ENCODE measurements at regions not wholly inside any gene's neighbourhood (a gene's known extent, or its start where the extent isn't known, plus 50 kb on each side); places are given as distances from the start of the nearest gene placed in this dataset.

DNA sequence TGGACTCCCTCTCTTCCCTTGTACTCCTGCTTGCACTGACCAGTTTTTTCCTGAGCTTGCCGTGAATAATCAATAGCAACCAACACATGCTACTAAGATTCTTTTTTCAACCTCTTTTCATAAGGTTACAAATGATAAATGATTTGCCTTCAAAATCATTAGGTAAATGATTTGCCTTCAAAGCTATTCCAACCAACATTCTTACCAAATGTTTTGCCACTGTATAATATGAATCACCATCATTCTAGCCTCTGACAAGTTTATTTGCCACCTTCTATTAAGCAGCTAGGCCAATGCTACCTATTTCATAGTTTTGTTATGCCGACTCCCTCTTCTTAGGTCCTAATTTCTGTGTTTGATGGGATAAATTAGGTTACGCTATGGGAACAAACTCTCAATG lies 385.1 kb downstream of the DTWD2 start:
- peaks cover 0 to 4% (median 0%) of the 10 kb centered on the region in 4 donors for H3K9me3 ChIP-seq (ENCODE audit: control insufficient read depth in 4 of 4, insufficient read depth in 3 of 4, low read length in 3 of 4)
- ATAC-seq (ENCODE audit: insufficient read depth, low FRiP score) (no peak), DNase-seq (no peak)
- no peaks in the 10 kb centered on the region for H3K36me3 ChIP-seq (ENCODE audit: control insufficient read depth in 4 of 4, insufficient read depth in 4 of 4, low read length in 4 of 4)
- WGBS, 2 donors = 96% methylated on average over 3 of the region's 3 CpGs
- no peaks in the 10 kb centered on the region for H3K4me1 ChIP-seq (ENCODE audit: control insufficient read depth in 5 of 5, insufficient read depth in 5 of 5, low read length in 5 of 5)
- TF ChIP-seq, protein P1, sequence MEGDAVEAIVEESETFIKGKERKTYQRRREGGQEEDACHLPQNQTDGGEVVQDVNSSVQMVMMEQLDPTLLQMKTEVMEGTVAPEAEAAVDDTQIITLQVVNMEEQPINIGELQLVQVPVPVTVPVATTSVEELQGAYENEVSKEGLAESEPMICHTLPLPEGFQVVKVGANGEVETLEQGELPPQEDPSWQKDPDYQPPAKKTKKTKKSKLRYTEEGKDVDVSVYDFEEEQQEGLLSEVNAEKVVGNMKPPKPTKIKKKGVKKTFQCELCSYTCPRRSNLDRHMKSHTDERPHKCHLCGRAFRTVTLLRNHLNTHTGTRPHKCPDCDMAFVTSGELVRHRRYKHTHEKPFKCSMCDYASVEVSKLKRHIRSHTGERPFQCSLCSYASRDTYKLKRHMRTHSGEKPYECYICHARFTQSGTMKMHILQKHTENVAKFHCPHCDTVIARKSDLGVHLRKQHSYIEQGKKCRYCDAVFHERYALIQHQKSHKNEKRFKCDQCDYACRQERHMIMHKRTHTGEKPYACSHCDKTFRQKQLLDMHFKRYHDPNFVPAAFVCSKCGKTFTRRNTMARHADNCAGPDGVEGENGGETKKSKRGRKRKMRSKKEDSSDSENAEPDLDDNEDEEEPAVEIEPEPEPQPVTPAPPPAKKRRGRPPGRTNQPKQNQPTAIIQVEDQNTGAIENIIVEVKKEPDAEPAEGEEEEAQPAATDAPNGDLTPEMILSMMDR (IDR thresholded peaks at IDR 0.05; ENCODE audit: control extremely low read depth, extremely low read depth) = no peak
- H3K27me3 ChIP-seq (ENCODE audit: control insufficient read depth in 3 of 3, insufficient read depth in 3 of 3, low read length in 2 of 3) = no peaks in the 10 kb centered on the region
- H3K9ac ChIP-seq (ENCODE audit: insufficient read depth in 1 of 2, low read length in 2 of 2) = no peak overlapping the region
- no peak overlapping the region for H3K27ac ChIP-seq (ENCODE audit: low read depth in 1 of 2, low read length in 1 of 2)
- H3K4me3 ChIP-seq = no peak overlapping the region

DNA sequence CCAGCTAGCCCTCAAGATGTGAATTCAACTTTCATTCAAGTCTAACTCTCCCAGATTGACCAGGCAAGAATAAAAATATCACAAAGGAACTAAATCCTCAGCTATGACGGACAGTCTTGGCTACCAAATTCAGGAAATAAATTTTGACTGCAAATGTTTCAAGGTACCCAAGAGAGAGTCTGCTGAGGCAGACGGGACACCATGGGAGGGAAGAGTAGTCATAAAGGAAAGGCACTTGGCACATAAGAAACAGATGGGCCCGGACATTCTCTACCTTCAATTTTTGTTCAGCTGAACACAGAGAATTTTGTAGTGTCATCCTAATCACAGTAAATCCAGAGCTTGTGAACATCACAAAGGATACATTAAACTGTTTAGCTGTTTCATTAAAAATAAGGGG lies 390.0 kb downstream of the DTWD2 start:
- H3K4me3 ChIP-seq = no peak overlapping the region
- H3K9me3 ChIP-seq (ENCODE audit: control insufficient read depth in 4 of 4, insufficient read depth in 3 of 4, low read length in 3 of 4) = peaks cover 0 to 4% (median 0%) of the 10 kb centered on the region in 4 donors
- DNase-seq (no peak), ATAC-seq (ENCODE audit: insufficient read depth, low FRiP score) (no peak)
- no peaks in the 10 kb centered on the region for H3K36me3 ChIP-seq (ENCODE audit: control insufficient read depth in 4 of 4, insufficient read depth in 4 of 4, low read length in 4 of 4)
- no peak overlapping the region for H3K9ac ChIP-seq (ENCODE audit: insufficient read depth in 1 of 2, low read length in 2 of 2)
- H3K4me1 ChIP-seq (ENCODE audit: control insufficient read depth in 5 of 5, insufficient read depth in 5 of 5, low read length in 5 of 5) = peaks cover 0 to 5% (median 0%) of the 10 kb centered on the region in 5 donors
- no peaks in the 10 kb centered on the region for H3K27me3 ChIP-seq (ENCODE audit: control insufficient read depth in 3 of 3, insufficient read depth in 3 of 3, low read length in 2 of 3)
- H3K27ac ChIP-seq (ENCODE audit: low read depth in 1 of 2, low read length in 1 of 2) = no peak overlapping the region
- TF ChIP-seq, protein P1 (IDR thresholded peaks at IDR 0.05; ENCODE audit: control extremely low read depth, extremely low read depth) = no peak
- WGBS, 2 donors = 90 to 94% methylated on average over 3 of the region's 3 CpGs

DNA sequence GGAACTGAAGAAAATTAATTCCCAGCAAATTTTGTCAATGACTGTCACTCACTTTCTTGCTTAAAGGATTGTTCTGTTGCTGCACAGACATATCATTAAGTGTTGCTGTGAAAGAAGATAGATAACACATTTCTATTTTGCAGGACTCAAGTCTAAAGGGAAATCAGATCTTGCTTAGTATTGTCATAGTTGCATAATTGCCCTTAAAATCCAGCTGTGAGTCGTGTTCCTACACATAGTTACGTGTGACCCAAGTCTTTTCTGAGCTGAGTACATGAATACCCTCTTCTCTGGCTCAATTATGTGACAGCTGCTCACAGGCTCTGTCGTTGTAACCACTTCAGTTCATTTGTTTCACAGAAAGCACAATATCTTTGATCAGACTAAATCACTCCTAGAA lies 390.8 kb downstream of the DTWD2 start:
- H3K4me1 ChIP-seq (ENCODE audit: control insufficient read depth in 5 of 5, insufficient read depth in 5 of 5, low read length in 5 of 5) = peaks cover 0 to 9% (median 0%) of the 10 kb centered on the region in 5 donors
- H3K27me3 ChIP-seq (ENCODE audit: control insufficient read depth in 3 of 3, insufficient read depth in 3 of 3, low read length in 2 of 3) = no peaks in the 10 kb centered on the region
- H3K27ac ChIP-seq (ENCODE audit: low read depth in 1 of 2, low read length in 1 of 2) = no peak overlapping the region
- H3K9me3 ChIP-seq (ENCODE audit: control insufficient read depth in 4 of 4, insufficient read depth in 3 of 4, low read length in 3 of 4) = peaks cover 0 to 4% (median 0%) of the 10 kb centered on the region in 4 donors
- DNase-seq = peak; percentile 73 to 94 (median 92)
- H3K9ac ChIP-seq (ENCODE audit: insufficient read depth in 1 of 2, low read length in 2 of 2) = no peak overlapping the region
- TF ChIP-seq, protein P1 (IDR thresholded peaks at IDR 0.05; ENCODE audit: control extremely low read depth, extremely low read depth) = no peak
- no peaks in the 10 kb centered on the region for H3K36me3 ChIP-seq (ENCODE audit: control insufficient read depth in 4 of 4, insufficient read depth in 4 of 4, low read length in 4 of 4)
- no peak overlapping the region for H3K4me3 ChIP-seq
- WGBS, 2 donors = 51 to 68% methylated on average over 3 of the region's 3 CpGs
- ATAC-seq (ENCODE audit: insufficient read depth, low FRiP score) = no peak

DNA sequence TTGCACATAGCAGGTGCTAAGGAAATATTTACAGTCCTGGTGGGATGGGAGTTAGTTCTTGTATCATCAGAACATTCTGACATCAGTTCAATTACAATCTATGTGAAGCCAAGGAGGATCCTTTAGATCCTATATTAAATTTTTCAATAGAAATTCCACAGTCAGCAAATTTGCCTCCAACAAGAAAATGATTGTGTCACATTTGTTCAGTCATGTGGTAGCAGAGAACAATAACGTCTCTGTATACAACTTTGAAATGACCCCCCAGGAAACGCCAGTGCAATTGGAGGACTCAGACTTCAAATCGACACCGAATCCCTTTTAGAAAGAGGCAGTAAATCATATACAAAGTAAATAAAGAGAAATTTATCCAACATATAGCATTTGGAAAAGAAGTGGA lies 392.1 kb downstream of the DTWD2 start:
- Histone ChIP-seq H3K4me3 (no peak overlapping the region), H3K27me3 (ENCODE audit: control insufficient read depth in 3 of 3, insufficient read depth in 3 of 3, low read length in 2 of 3) (no peaks in the 10 kb centered on the region), H3K9me3 (ENCODE audit: control insufficient read depth in 4 of 4, insufficient read depth in 3 of 4, low read length in 3 of 4) (peaks cover 0 to 4% (median 0%) of the 10 kb centered on the region in 4 donors), H3K4me1 (ENCODE audit: control insufficient read depth in 5 of 5, insufficient read depth in 5 of 5, low read length in 5 of 5) (peaks cover 0 to 16% (median 0%) of the 10 kb centered on the region in 5 donors), H3K9ac (ENCODE audit: insufficient read depth in 1 of 2, low read length in 2 of 2) (no peak overlapping the region), H3K36me3 (ENCODE audit: control insufficient read depth in 4 of 4, insufficient read depth in 4 of 4, low read length in 4 of 4) (no peaks in the 10 kb centered on the region), H3K27ac (ENCODE audit: low read depth in 1 of 2, low read length in 1 of 2) (no peak overlapping the region)
- TF ChIP-seq, protein P1 (IDR thresholded peaks at IDR 0.05; ENCODE audit: control extremely low read depth, extremely low read depth) = no peak
- ATAC-seq (ENCODE audit: insufficient read depth, low FRiP score) (no peak), DNase-seq (peak in 1 of 3 donors; percentile 16)
- WGBS, 2 donors = 67 to 73% methylated on average over 4 of the region's 4 CpGs
